T47D (cell line): ENCODE measurements at regions not wholly inside any gene's neighbourhood (a gene's known extent, or its start where the extent isn't known, plus 50 kb on each side); places are given as distances from the start of the nearest gene placed in this dataset.
A peak's percentile ranks its signal among the peaks of the same experiment; 100 is the strongest.
"Not testable (repeated sequence)": the region's sequence is repeated elsewhere in the genome, so short reads cannot be mapped to it uniquely, and the experiment has no call there.

Experiments used
- DNase-seq, 2 experiments: peaks; one replicate each; pipeline versions ENCODE4 v3.0.0 to v3.0.0-alpha.2; 2011 to 2012; ENCODE audit warnings: low read depth in 1 of 2, low spot score in 1 of 2
- JUND ChIP-seq: IDR thresholded peaks from 2 replicates; pipeline ENCODE4 v1.6.1; 2012; ENCODE audit warnings: low read depth
- in situ Hi-C: cut with HindIII; loops from 2 replicates; pipeline ENCODE4 v1.10.0; 2016; ENCODE audit warnings: low sequenced_read_pairs, low pct_unique_long_range_greater_than_20kb

DNA sequence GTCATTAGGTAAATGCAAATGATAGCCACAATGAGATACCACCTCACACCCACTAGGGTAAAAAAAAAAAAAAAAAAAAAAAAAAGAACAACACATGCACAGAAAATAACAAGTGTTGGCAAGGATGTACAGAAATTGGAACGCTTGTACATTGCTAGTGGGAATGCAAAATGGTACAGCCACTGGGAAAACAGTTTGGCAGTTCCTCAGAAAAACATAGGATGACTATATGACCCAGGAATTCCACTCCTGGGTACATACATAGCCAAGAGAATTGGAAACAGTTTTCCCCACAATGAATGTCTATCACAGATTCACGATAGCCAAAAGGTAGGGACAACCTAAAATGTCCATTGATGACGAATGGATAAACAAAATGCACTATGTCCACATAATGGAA is 161.3 kb upstream of the MAMLD1 start:
- no peak for DNase-seq
- in situ Hi-C loops = no loop called here
- no peak for TF ChIP-seq JUND

DNA sequence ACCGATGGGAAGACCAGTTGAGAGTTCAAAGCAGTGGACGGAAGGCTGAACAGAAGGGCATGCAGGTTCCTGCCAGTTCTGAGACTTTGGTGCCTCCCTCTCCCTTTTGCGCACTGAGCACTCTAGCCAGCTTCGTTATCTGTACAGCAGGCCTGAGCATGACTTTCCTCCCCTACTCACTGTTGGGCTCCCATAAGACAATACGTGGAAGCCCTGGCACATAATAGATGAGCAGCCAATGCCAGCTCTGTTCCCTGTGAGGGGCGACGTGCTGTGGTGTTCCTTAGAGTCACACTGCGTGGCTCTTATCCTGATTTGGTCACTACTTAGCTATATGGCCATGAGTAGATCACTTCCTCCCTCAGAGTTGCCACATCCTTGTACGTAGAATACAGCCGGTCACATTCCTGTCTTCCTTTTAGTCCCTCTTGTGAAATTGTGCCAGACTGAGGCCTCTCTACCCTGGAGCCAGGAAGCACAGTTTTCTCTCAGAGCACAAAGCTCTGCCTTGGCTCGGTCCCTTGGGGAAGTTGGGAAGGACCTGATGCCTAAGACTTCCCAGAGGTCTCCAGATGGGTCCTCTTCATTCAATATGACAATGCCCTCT is 160.4 kb upstream of the MAMLD1 start:
- TF ChIP-seq JUND = no peak
- in situ Hi-C loops = no loop called here
- DNase-seq = peak in 1 of 2 experiments; percentile 7

DNA sequence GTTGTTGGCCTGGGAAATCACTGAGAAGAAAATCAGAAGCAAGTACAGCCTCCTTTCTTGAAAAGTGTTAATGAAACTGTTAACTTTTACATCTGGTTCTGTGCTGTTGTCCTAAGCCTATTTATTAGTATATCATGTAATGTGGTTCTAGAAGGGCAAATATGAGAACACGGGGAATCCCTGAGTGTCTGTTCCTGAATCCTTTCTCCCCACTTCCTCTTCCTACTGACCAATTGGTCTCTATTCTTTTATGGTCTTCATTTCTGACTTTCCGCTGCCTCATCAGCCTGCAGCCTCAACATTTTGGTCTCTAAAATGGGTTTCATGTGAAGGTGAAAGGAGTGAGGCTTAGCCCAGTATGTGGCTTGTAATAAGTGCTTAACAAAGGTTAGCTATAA is 159.9 kb upstream of the MAMLD1 start:
- no peak for TF ChIP-seq JUND
- in situ Hi-C loops = no loop called here
- no peak for DNase-seq

DNA sequence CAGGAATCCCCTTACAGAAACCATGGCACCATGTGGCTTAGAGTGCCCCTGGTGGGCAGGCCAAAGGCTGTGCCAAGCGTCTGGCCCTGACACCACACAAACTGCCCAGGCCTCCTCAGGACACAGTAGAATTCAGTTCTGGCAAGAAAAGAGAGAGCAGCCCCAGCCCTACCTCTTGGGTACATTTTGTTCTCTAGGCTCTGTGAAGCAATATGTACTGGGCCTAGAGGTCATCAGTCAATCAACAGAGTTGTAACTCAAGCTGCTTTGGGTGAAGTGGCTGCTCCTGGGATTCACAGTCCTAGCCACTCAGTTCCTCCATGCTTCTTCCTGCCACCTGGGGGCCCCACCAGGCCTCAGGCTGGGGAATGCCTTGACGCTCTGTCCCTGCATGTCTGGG is 158.1 kb upstream of the MAMLD1 start:
- no peak for TF ChIP-seq JUND
- in situ Hi-C loops = no loop called here

DNA sequence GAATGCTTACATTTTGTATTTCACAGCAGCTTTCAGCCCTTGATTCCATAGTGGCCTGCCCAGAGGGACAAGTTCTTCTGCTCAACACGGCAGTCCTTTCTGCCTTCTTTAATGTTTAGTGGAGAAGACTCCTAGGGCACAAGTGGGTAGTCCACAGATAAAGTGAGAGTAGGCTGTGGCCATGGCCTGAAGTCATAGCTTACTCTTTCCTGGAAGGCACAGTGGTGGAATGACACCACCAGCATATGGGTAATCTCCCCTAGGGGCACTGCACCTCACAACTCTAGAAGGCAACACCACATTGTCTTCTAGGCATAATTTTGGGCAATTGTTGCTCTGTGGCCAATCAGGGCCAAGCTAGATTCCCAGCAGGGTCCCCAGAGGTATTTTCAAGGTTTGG is 155.4 kb upstream of the MAMLD1 start:
- TF ChIP-seq JUND = no peak
- DNase-seq = no peak
- in situ Hi-C loops = no loop called here

More for the DNA sequence above, 158.1 kb upstream of the MAMLD1 start:
- DNase-seq = no peak

- no peak for TF ChIP-seq JUND
- in situ Hi-C loops = no loop called here
- no peak for DNase-seq
These were observed 151.1 kb upstream of the MAMLD1 start for GRCh38 chrX:150211988-150212387.

- peak; percentile 5 to 40 for DNase-seq
- in situ Hi-C loops = no loop called here
- TF ChIP-seq JUND = no peak
These were observed 150.2 kb upstream of the MAMLD1 start for GRCh38 chrX:150212672-150213480.

DNA sequence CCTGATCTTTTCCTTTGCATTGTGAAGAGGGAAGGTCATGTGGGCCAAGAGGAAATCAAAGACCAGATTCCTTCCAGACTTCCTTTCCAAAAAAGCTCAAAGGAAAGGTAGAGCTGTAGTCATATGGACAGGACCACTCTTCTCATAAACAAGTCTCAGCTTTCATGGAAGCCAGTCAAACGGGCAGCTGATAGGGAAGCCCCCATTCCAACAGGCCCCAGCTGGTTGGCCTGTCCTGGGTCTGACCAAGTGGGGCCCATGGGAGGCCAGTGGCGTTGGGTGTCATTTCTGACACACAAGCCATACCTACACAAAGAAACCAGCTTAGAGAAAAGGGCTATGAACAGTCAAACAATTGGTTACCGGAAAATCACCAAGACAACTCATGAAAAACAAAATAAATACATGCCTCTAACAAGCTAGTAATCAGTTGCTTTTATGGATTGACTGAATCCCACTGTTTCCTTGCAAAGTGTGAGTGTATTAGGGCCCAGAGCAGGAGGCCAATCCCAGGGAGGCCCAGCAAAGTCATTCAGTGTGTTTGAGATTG is 149.6 kb upstream of the MAMLD1 start:
- TF ChIP-seq JUND = no peak

DNA sequence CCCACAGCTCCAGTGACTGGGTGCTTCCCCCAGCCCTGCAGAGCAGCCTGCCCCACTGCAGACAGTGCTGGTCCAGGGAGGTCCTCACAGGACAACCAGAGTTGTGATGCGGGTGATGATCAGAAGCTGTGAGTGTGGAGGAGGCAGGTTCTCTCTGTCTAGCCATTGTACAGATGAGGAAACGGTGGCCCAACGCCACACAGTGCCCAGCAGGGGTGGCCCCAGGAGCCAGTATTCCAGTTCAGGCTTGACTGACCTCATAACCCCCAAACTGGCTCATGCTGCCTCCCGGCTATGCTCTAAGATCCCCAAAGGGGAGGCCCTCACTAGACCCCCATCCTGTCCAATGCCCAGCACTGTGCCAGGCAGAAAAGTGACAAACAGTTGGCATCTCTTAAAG is 147.1 kb upstream of the MAMLD1 start:
- DNase-seq, in situ Hi-C loops: not testable (repeated sequence)

More for the DNA sequence above, 149.6 kb upstream of the MAMLD1 start:
- DNase-seq = no peak
- in situ Hi-C loops = no loop called here

DNA sequence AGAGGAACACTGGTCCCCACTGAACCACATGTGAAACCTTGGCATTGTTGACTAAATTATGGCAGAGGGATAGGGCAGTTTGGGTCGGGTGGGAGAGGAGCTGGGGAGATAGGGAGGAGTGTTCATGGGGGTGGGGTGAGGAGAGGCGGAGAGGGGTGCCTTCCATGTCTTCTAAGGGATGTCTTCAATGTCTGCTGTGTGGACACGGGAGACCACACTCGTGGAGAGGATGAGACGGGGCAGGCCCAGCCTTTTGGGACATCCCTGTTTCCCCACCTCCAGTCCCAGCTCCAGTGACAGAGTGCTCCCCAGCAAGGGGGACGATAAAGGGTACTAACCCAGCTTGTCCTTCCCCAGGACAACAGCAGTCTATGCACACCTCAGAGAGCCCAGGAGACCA is 146.4 kb upstream of the MAMLD1 start:
- in situ Hi-C loops = no loop called here
- TF ChIP-seq JUND = no peak
- no peak for DNase-seq

DNA sequence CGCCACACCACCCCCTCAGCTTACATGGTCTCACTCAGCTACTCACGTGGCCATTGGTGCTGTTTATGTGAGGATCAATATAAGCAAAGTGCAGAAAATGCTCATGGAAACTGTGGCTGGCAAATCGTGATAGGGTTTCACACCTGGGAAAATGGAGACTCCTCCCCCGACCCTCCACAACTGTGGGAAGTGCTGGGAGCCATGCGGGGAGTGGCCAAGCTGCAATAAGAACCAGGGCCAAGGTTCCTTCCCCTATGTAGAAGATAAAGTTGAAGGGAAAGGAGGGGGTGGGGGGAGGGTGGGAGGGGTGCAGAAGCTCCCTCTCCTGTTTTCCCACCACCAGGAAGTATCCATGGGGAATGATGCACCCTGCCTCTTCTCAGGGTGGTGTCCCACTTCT is 145.5 kb upstream of the MAMLD1 start:
- no peak for DNase-seq
- TF ChIP-seq JUND = no peak
- in situ Hi-C loops = no loop called here

GRCh38 chrX:150219374-150220185 is 143.5 kb upstream of the MAMLD1 start:
- in situ Hi-C loops = no loop called here
- no peak for TF ChIP-seq JUND
- no peak for DNase-seq
